OCI-LY7 (cell line): ENCODE measurements at regions not wholly inside any gene's neighbourhood (a gene's known extent, or its start where the extent isn't known, plus 50 kb on each side); places are given as distances from the start of the nearest gene placed in this dataset.

ENCODE experiments used
- CTCF ChIP-seq: fragments of 200-600 bp; sonication (generic); conservative IDR thresholded peaks from 2 replicates; pipeline ENCODE4 v1.5.1; 2014; ENCODE audit warnings: mild to moderate bottlenecking, antibody characterized with exemption, low read length, moderate library complexity, mixed read lengths
- EZH2phosphoT487 ChIP-seq: fragments of 200-600 bp; sonication (generic); IDR thresholded peaks from 2 replicates; pipeline ENCODE4 v1.6.1; 2018; ENCODE audit warnings: low read depth, borderline replicate concordance, mild to moderate bottlenecking, mixed run types, antibody characterized with exemption, low read length, moderate library complexity, mixed read lengths

GRCh38 chr5:1942630-1943029 is 59.9 kb upstream of the IRX4 start:
- TF ChIP-seq CTCF (no peak), EZH2phosphoT487 (no peak)
